MCF 10A (cell line): ENCODE measurements at regions not wholly inside any gene's neighbourhood (a gene's known extent, or its start where the extent isn't known, plus 50 kb on each side); places are given as distances from the start of the nearest gene placed in this dataset.
"Not testable (repeated sequence)": the region's sequence is repeated elsewhere in the genome, so short reads cannot be mapped to it uniquely, and the experiment has no call there.

Source experiments
- BruUV-seq: library from RNA; stranded (reverse); fragments of 400-500 nt; replicated peaks from 2 replicates; lab custom pipeline; 2021; lab: Mats Ljungman, UMichigan
- CTCF ChIA-PET: fragments of 300-600 bp; sonication (Branson Sonifier 250); formaldehyde crosslinking; extraction: SDS; loops from one replicate; lab custom pipeline; 2021; ENCODE audit warnings: antibody characterized with exemption, inconsistent platforms; lab: Yijun Ruan, JAX
- POLR2A ChIA-PET: fragments of 300-600, 350-650 bp; sonication (Branson Sonifier 250); formaldehyde crosslinking; extraction: SDS; loops from one replicate; lab custom pipeline; 2020; ENCODE audit warnings: antibody characterized with exemption, inconsistent platforms; lab: Yijun Ruan, JAX
- DNase-seq: peaks from one replicate; pipeline ENCODE4 v3.0.0-alpha.2; 2018; ENCODE audit not compliant: unreplicated experiment
- H3K27ac Mint-ChIP-seq: one replicate; pipeline ENCODE4 v1.8.0; 2022; ENCODE audit warnings: mild to moderate bottlenecking, low read depth, mixed read lengths; ENCODE audit not compliant: unreplicated experiment
- H3K27me3 Mint-ChIP-seq: one replicate; pipeline ENCODE4 v1.8.0; 2022; ENCODE audit warnings: mixed read lengths; ENCODE audit not compliant: insufficient read depth, unreplicated experiment
- H3K36me3 Mint-ChIP-seq: one replicate; pipeline ENCODE4 v1.8.0; 2022; ENCODE audit warnings: mild to moderate bottlenecking, moderate library complexity, mixed read lengths; ENCODE audit not compliant: insufficient read depth, unreplicated experiment
- H3K4me1 Mint-ChIP-seq: one replicate; pipeline ENCODE4 v1.8.0; 2022; ENCODE audit warnings: mixed read lengths; ENCODE audit not compliant: insufficient read depth, unreplicated experiment
- H3K4me3 Mint-ChIP-seq: one replicate; pipeline ENCODE4 v1.8.0; 2022; ENCODE audit warnings: mild to moderate bottlenecking, moderate library complexity, mixed read lengths; ENCODE audit not compliant: unreplicated experiment
- H3K9me3 Mint-ChIP-seq: one replicate; pipeline ENCODE4 v1.8.0; 2022; ENCODE audit warnings: mixed read lengths; ENCODE audit not compliant: unreplicated experiment
- intact Hi-C: fragments of 100-400 bp; cut with micrococcal nuclease; formaldehyde crosslinking; loops from 2 replicates; pipeline ENCODE4 v1.14.1; 2022

DNA sequence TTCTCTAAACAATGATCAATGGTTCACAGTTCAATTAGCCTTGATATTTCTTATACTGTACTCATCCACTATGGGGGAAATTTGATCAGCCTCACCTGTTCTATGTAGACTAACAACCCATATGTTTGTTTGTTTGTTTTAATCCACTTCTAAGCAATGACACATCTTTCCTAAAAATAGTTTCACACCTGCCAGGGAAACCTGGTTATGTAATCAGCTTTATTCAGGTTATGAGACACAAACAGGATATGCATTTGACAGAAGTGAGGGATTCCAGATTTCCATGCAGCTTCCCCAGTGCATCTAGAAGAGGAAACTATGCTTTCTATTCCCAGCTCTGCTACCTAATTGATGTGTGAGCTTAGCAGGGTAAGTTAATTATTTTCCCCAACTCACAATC lies 80.7 kb downstream of the FOXD4L6 start:
- DNase-seq, H3K36me3 Mint-ChIP-seq, BruUV-seq, POLR2A ChIA-PET, H3K27ac Mint-ChIP-seq, intact Hi-C loops, H3K9me3 Mint-ChIP-seq, CTCF ChIA-PET, H3K27me3 Mint-ChIP-seq, H3K4me1 Mint-ChIP-seq, H3K4me3 Mint-ChIP-seq: not testable (repeated sequence)

DNA sequence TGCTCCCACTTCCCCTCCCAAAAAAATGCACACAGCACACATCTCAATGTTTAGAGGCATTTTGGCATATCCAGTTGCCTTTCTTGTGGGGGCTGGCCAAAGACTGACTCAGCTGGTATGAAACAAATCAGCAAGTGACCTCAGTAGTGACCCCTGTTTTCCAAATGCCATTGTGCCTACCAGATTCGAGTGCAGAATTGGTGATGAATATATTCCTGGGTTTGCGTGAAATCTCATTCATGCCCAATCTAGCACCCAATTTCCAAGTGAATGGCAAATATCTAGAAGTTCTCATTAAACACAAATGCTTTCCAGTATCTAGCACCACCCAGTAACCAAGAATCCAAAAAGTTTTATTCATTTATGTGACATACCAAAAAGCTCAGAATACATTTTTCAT lies 83.6 kb downstream of the FOXD4L6 start:
- CTCF ChIA-PET, POLR2A ChIA-PET, H3K27ac Mint-ChIP-seq, DNase-seq, H3K27me3 Mint-ChIP-seq, H3K9me3 Mint-ChIP-seq, H3K4me1 Mint-ChIP-seq, BruUV-seq, intact Hi-C loops, H3K4me3 Mint-ChIP-seq, H3K36me3 Mint-ChIP-seq: not testable (repeated sequence)

DNA sequence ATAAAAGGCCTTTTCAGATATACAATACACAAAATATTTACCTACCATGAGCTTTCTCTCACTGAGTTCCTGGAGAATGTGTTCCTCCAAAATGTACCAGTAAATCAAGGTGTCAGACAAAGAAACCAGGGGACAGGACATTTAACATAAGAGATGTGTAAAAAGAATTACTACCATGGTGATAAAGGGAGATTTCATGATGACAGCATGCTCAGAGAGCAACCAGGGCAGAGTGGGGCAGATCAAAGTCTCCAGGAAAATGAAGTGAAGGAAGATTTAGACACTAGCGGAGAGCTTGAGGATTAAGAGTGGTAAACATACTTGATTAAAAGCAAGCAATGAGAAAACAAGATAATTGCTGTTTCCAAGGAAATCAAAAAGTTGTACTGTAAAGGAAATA lies 85.0 kb downstream of the FOXD4L6 start:
- H3K27me3 Mint-ChIP-seq, CTCF ChIA-PET, H3K36me3 Mint-ChIP-seq, H3K4me1 Mint-ChIP-seq, POLR2A ChIA-PET, BruUV-seq, DNase-seq, intact Hi-C loops, H3K4me3 Mint-ChIP-seq, H3K27ac Mint-ChIP-seq, H3K9me3 Mint-ChIP-seq: not testable (repeated sequence)

DNA sequence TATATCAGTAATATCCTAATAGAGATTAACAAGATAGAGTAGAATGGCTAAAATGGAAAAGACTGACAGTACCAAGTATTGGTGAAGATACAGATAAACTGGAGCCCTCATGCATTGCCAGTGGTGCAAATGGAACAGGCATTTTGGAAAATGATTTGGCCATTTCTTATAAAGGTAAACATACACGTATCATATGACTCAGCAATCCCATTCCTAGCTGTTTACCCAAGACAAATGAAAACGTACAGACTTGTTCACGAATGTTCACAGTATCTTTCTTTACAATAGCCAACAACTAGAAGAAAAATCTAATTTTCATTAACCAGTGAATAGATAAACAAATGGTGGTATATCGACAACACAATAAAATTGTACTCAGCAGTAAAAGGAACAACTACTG lies 86.4 kb downstream of the FOXD4L6 start:
- peak; percentile 9 for DNase-seq
- H3K36me3 Mint-ChIP-seq, H3K27me3 Mint-ChIP-seq, POLR2A ChIA-PET, CTCF ChIA-PET, H3K4me1 Mint-ChIP-seq, intact Hi-C loops, H3K4me3 Mint-ChIP-seq, BruUV-seq, H3K9me3 Mint-ChIP-seq, H3K27ac Mint-ChIP-seq: not testable (repeated sequence)

DNA sequence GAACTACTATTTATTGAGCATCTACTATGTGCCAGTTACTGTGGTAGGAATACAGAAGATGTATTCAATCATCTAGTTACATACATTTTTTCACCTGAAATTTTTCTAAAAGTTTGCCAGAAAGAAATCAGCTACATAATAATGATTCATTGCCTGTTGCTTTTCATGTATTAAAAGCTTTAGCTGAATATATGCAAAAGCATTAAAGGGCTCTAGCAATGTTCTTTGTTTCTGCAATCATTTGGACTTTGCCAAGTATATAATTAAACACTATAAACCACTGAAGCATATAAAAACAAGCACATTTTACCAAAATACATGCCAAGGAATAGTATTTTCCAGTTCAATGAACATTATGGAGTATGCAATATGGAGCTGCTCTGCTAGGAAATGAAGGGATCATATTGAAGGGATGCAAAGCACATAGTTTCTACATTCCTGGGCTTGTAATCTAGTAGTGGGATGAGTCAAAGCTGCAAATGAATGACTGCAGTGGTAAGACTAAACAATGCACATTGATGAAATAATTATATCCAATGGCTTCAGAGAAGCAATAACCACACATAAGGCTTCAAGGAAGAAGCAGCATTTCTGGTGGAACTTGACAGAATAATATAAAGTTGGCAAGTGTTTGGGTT lies 87.7 kb downstream of the FOXD4L6 start:
- H3K36me3 Mint-ChIP-seq, H3K9me3 Mint-ChIP-seq, POLR2A ChIA-PET, CTCF ChIA-PET, DNase-seq, H3K27me3 Mint-ChIP-seq, H3K4me1 Mint-ChIP-seq, intact Hi-C loops, H3K4me3 Mint-ChIP-seq, BruUV-seq, H3K27ac Mint-ChIP-seq: not testable (repeated sequence)

DNA sequence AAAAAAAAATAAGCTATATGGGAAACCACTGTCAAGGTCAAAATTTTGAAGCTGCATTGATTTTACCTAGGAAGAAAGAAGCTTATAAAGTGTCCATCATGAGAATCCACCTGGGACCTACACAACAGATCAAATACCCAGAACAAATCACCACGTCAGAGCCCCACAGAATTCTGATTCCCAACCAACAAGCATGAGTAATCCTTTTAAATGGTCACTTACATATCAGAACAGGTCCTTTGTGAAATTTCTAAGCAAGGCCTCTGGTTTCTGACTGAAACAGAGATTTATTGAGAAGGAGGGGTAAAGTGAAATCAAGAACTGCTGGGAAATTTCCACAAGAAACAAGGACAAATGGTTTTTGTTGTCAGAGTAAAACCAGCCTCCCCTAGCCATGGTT lies 93.2 kb downstream of the FOXD4L6 start:
- H3K4me1 Mint-ChIP-seq, DNase-seq, H3K27me3 Mint-ChIP-seq, H3K4me3 Mint-ChIP-seq, H3K36me3 Mint-ChIP-seq, BruUV-seq, H3K9me3 Mint-ChIP-seq, POLR2A ChIA-PET, CTCF ChIA-PET, intact Hi-C loops: not testable (repeated sequence)
- peak overlapping the region; percentile 27 for H3K27ac Mint-ChIP-seq

DNA sequence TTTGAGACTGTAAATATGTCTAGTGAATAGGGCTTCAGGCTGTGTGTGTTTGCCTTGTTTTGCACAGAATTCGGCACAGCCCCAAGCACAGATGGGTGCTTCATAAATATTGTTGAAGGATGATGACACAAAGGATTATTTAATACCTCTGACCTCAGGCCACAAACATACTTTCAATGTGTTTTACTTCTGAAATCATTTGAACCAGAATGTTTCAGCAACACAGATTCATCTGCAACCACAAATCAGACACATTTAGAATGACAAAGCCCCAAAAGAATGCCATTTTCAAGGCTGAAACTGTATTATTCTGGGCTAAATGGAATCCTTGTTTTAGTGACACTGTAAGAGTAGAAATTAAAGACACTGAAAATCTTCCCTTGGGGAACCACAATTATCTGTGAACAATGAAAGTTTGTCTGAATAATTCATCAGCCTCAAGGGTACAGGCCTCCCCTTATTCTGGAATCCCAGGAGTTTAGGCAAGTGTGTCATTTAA lies 93.7 kb downstream of the FOXD4L6 start:
- CTCF ChIA-PET, H3K27me3 Mint-ChIP-seq, H3K9me3 Mint-ChIP-seq, H3K4me1 Mint-ChIP-seq, POLR2A ChIA-PET, intact Hi-C loops, H3K4me3 Mint-ChIP-seq, H3K36me3 Mint-ChIP-seq, BruUV-seq: not testable (repeated sequence)
- H3K27ac Mint-ChIP-seq = peak overlapping the region; percentile 27
- peak; percentile 15 for DNase-seq

DNA sequence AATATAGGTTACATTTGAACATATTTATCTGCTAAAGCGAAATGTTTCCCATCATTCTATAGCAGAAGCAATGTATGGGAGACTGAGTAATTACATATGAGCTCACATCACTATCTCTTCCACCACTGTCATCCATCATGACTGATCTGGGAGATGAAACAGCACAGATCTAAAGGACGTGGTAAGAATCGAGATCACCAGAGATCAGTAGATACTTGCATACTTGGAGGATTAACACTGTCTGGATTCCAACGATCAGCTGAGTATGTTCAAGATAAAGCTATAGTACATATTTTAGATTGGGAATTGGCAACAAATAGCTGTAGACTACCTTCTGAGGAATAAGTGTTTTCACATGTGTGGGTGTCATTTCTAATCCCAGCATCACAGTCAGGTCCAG lies 94.6 kb downstream of the FOXD4L6 start:
- BruUV-seq, H3K4me1 Mint-ChIP-seq, POLR2A ChIA-PET, H3K27ac Mint-ChIP-seq, intact Hi-C loops, DNase-seq, CTCF ChIA-PET, H3K27me3 Mint-ChIP-seq, H3K9me3 Mint-ChIP-seq, H3K4me3 Mint-ChIP-seq, H3K36me3 Mint-ChIP-seq: not testable (repeated sequence)

DNA sequence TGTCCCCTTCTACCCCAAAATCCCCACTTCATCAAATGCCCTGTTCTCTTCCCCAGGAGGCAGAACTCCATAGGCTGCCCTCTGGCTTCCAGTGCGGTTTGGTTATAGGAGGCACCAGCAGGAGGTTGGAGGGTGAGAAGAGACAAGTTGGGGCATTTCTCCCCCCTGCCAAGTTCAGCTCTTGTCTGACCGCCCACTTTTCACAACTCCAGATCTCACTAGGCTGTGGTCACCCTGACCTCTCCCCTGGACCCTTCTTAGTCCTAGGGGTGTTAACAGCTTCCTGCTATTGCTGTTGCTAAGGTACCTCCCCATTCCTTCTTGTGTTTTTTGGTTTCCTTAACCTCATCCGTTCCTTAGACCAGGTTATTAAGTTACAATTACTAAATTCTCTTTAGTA lies 95.1 kb downstream of the FOXD4L6 start:
- H3K27me3 Mint-ChIP-seq, H3K27ac Mint-ChIP-seq, H3K4me1 Mint-ChIP-seq, intact Hi-C loops, CTCF ChIA-PET, H3K9me3 Mint-ChIP-seq, BruUV-seq, POLR2A ChIA-PET, H3K4me3 Mint-ChIP-seq, DNase-seq, H3K36me3 Mint-ChIP-seq: not testable (repeated sequence)
